AG09309 (cell line): ENCODE measurements at regions not wholly inside any gene's neighbourhood (a gene's known extent, or its start where the extent isn't known, plus 50 kb on each side); places are given as distances from the start of the nearest gene placed in this dataset.
A peak's percentile ranks its signal among the peaks of the same experiment; 100 is the strongest.

Experiments
- DNase-seq: peaks from one replicate; pipeline ENCODE4 v3.0.0-alpha.2; 2010; ENCODE audit warnings: low read depth
- H3K4me3 ChIP-seq: 2 replicates; pipeline ENCODE4 v1.5.1; 2011; ENCODE audit warnings: mild to moderate bottlenecking, low read depth, low read length, moderate library complexity; ENCODE audit not compliant: control insufficient read depth
- CTCF ChIP-seq: IDR thresholded peaks from 2 replicates; pipeline ENCODE4 v1.5.1; 2011; ENCODE audit warnings: mild to moderate bottlenecking, low read depth, low read length, inconsistent platforms; ENCODE audit not compliant: insufficient read depth, control insufficient read depth; ENCODE audit errors: missing control alignments

DNA sequence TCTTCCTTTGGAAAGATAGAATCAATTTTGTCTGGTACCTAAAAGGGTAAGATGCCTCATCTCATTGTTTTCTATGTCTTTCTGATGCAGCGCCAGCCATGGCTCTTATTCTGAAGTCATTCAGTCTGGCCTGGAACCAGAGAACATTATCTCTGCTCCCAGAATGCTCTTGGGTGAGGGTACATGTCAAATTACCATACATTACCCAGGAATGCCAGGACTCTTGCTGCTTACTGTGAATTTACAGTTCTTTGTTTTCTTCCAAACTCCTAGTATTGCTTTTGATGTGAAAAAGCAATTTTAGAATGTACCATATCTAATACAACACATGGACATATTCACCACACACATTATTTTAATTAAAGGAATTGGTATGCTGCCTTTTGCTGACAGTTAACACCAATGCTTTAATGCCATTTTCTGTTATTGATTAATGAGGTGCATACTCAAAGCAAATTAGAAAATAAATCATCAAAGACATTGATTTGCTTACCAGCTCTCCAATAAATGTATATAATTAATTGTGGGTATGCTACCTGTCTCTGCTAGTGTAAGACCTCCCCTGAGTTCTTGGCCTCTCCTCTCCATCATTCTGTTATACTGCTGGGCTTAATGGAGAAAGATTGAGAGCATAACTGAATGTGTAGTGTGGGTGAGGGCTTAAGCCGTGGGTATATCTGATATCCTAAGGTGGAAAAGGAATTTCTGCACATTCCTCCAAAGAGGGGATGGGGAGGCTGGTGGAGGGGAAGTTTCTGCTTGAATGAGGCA, 337.7 kb downstream of the C12orf75 start:
- H3K4me3 ChIP-seq: no peak overlapping the region
- no peak for DNase-seq
- TF ChIP-seq CTCF: no peak

- H3K4me3 ChIP-seq: no peak overlapping the region
- TF ChIP-seq CTCF: no peak
- peak; percentile 3 for DNase-seq
These were observed 340.2 kb downstream of the C12orf75 start for GRCh38 chr12:105670672-105671071.

- no peak for TF ChIP-seq CTCF
- DNase-seq: peak; percentile 52
- H3K4me3 ChIP-seq: no peak overlapping the region
These were observed 341.2 kb downstream of the C12orf75 start for GRCh38 chr12:105671720-105672119.

- no peak for TF ChIP-seq CTCF
- H3K4me3 ChIP-seq: no peak overlapping the region
- DNase-seq: no peak
These were observed 341.9 kb downstream of the C12orf75 start for GRCh38 chr12:105672121-105672975.

DNA sequence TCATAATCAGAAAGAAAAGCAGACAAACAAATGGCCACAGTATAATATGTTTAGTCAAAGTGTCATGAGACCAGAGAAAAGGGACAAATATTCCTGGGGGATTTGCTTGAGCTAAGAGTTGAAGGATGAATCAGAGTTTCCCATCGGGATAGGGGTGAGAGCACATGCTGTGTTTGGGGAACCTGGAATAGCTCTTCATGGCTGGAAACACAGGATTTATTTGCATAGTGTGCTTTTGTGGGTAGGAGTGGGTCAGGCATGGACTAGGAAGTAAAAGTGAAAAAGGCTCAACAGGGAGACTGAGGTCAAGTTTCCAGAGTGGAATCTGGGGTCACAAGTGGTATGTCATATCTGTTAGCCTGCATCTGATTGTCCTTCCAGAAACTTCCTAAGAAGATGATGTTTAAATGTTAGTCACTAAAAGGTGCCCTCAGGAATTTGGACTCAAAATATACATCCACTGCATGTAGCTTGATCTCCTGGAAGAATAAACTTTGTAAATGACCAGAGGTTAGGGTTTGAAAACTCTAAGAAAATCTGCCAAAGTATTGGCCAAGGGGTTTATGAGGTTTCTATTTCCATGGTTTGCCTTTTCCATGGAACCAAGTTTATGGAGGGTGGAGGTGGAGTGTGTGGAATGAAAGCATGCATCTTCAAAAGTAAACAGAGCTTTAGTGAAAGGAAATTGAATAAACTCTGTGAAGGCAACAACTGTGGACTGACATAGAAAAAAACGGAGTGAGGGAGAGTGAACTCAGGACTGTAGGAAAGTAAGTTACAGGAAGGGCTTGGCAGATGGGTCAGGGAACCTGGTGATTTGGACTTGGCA, 344.6 kb downstream of the C12orf75 start:
- no peak for DNase-seq
- no peak for TF ChIP-seq CTCF
- H3K4me3 ChIP-seq: no peak overlapping the region

DNA sequence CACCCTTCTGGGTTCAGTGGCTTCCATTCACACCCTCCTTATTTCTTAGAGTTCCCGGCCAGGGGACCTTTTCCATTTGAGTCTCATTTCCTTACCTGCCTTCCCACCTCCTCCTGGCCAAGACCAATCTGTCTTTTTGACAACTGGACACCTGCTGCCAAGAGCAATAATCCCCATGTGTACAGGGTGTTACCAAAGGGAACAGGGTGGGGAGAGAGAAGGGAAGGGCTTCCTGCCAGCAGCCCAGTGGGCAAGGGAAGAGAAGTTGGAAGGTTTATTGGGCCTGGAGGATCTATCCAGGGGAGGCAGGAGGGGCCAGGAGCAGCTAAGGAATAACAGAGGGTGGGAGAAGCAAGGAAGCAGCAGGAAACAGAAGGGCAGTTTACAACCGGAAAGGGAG, 346.2 kb downstream of the C12orf75 start:
- H3K4me3 ChIP-seq: no peak overlapping the region
- no peak for TF ChIP-seq CTCF
- DNase-seq: no peak
